ENCODE measurements at regions not wholly inside any gene's neighbourhood (a gene's known extent, or its start where the extent isn't known, plus 50 kb on each side); places are given as distances from the start of the nearest gene placed in this dataset.

- no peak for TF ChIP-seq CTCF (conservative IDR thresholded peaks at IDR 0.05; ENCODE audit: low read depth, low read length)
- H3K4me3 ChIP-seq (ENCODE audit: low read length): no peak overlapping the region
- no peak for DNase-seq (ENCODE audit: low read depth)
Observed at GRCh38 chr5:54653956-54654614, 136.5 kb downstream of the SNX18 start.

- peak; percentile 84 for DNase-seq (ENCODE audit: low read depth)
- H3K4me3 ChIP-seq (ENCODE audit: low read length): no peak overlapping the region
- no peak for TF ChIP-seq CTCF (conservative IDR thresholded peaks at IDR 0.05; ENCODE audit: low read depth, low read length)
Observed at GRCh38 chr5:54651482-54652076, 134.0 kb downstream of the SNX18 start.

GRCh38 chr5:54649041-54649504, 131.5 kb downstream of the SNX18 start:
- no peak overlapping the region for H3K4me3 ChIP-seq (ENCODE audit: low read length)
- TF ChIP-seq CTCF (conservative IDR thresholded peaks at IDR 0.05; ENCODE audit: low read depth, low read length): no peak
- no peak for DNase-seq (ENCODE audit: low read depth)

- H3K4me3 ChIP-seq (ENCODE audit: low read length): no peak overlapping the region
- TF ChIP-seq CTCF (conservative IDR thresholded peaks at IDR 0.05; ENCODE audit: low read depth, low read length): no peak
- no peak for DNase-seq (ENCODE audit: low read depth)
Observed at GRCh38 chr5:54646356-54647101, 129.0 kb downstream of the SNX18 start.

DNA sequence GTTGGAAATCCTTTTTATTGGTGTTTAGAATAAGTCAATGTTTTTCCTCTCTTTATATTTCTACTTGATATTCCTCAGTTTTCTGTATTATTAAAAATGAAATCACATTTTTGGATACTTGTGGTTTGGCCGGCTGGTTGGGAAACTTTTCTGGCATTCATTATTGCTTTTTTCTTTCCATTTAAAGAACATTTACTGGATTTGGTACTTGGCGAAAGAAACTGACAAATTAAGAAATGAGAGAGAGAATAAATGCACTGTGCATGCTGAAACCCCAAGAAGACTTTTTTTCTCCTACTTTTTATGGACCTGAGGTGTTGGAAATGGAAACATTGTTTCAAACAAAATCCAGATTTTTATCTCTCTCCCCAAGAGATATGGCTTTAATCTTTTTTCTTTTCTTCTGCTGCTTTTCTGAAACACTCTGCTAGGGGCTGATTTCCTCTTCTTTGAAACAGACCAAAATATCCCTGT, 128.4 kb downstream of the SNX18 start:
- no peak for DNase-seq (ENCODE audit: low read depth)
- TF ChIP-seq CTCF (conservative IDR thresholded peaks at IDR 0.05; ENCODE audit: low read depth, low read length): no peak
- H3K4me3 ChIP-seq (ENCODE audit: low read length): no peak overlapping the region

GRCh38 chr5:54644226-54644625, 126.7 kb downstream of the SNX18 start:
- no peak overlapping the region for H3K4me3 ChIP-seq (ENCODE audit: low read length)
- peak; percentile 61 for DNase-seq (ENCODE audit: low read depth)
- no peak for TF ChIP-seq CTCF (conservative IDR thresholded peaks at IDR 0.05; ENCODE audit: low read depth, low read length)

Data from retinal pigment epithelial cell (primary cell).